HG03342 (cell line): ENCODE measurements at regions not wholly inside any gene's neighbourhood (a gene's known extent, or its start where the extent isn't known, plus 50 kb on each side); places are given as distances from the start of the nearest gene placed in this dataset.
A peak's percentile ranks its signal among the peaks of the same experiment; 100 is the strongest.
"Not testable (repeated sequence)": the region's sequence is repeated elsewhere in the genome, so short reads cannot be mapped to it uniquely, and the experiment has no call there.

Experiments used
- ATAC-seq: cut with Tn5 transposase; IDR thresholded peaks from one replicate; pipeline ENCODE4 v1.9.1; 2021; ENCODE audit warnings: mild to moderate bottlenecking, moderate library complexity; ENCODE audit not compliant: unreplicated experiment

DNA sequence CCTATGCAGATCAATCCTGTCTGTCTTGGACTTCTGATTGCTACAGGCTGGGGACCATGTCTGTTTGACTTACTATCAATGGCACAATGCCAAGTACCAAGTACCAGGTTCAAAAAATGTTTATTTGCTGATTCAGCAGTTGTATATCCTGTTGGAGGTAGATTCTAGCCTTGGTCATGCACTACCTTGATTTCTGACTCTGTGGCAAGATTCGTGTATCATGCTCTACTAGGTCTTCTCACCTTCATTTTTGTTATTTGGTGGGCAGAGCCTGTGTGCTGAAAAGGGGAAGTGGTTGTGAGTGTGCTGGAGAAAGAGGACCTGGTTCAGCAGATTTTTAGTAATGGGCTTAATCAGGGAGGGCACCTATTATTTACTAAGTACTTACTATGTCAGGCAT lies 192.4 kb upstream of the MYLIP start:
- peak; percentile 87 for ATAC-seq

DNA sequence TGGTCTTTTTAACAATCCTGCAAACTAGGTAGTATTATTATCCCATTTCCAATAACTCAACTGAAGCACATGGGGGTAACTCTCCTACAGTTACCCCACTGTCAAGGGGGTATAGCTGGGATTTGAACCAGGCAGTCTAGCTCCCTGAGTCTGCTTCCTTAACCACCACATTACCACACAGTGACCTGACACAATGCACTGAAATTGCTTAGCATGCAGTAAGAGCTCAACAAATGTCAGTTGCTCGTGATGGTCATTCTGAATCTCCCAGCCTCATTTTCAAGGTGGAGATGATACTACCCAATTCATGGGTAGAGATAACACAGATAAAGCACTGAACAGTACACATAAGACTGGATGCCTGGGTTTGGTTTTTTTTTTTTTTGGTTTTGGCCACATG lies 193.2 kb upstream of the MYLIP start:
- no peak for ATAC-seq

DNA sequence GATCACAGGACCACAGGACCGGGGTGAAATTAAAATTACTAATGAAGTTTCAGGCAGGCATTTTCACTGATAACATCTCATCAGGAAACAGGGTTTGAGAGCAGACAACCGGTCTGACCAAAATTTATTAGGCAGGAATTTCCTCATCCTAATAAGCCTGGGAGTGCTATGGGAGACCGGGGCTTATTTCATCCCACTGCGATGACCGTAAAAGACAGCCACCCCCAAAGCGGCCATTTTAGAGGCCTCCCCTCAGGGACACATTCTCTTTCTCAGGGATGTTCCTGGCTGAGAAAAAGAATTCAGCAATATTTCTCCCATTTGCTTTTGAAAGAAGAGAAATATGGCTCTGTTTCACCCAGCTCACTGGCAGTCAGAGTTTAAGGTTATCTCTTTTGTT lies 197.2 kb upstream of the MYLIP start:
- ATAC-seq: not testable (repeated sequence)

DNA sequence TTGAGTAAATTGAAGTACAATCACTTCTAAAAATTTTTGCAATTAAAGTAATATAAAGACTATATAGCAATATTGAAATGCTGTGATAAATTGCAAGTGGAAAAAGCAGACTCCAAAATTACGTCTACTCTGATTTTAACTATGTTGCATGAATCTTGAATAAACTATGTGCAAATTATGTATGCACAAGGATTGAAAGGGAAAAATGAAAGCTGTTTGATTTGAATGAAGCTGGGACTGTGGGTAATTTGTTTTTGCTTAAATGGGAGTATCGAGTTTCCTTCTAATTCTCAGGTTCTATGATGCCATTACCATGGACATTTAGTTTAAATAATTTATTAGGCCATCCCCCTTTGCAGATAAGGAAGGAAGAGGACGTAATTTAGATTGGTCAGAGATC lies 198.7 kb upstream of the MYLIP start:
- ATAC-seq: no peak

DNA sequence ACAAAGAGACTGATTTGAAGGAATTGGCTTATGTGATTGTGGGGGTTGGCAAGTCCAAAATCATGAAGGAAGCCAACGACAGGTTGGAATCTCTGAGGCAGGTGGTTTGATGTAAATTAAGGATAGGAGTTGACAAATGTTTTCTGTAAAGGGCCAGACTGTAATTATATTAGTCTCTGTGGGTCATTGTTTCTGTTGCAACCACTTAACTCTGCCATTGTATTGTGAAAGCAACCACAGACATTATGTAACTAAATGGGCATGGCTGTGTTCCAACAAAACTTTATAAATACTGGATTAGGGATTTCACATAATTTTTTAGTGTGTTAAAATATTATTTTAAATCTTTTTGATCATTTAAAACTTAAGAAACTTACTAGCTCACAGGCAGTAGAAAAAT lies 199.2 kb upstream of the MYLIP start:
- ATAC-seq: no peak

DNA sequence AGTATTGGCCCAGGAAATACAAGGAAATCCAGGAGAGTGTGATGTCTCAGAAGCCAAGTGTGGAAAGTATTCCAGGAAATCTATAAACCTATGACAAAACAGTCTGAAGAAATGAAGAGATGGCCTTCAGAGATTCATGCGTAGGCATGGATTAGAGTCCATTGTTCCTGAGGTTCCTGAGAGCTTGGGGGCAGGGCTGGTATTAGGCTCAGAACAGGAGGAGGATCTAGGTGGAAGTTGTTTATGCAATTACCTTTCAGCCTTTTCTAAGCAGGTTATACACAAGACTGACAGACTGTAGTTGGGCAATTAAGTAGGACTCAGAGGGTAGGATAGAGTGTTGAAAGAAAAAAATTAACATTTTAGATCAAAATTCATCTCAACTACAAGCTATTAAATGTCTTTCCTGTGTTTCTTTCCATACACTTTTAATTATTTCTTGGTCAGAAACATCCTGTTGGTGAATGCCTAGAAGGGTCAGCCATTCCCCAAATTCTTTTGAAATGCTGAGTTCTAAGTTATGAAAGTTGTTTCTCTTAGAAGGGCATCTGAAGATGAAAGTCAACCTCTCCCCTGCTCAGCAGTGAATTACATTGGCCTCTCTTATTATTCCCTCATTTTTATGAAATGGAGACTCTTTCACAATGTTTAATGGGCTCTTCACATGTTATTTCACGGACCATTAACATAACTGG lies 201.2 kb upstream of the MYLIP start:
- no peak for ATAC-seq

DNA sequence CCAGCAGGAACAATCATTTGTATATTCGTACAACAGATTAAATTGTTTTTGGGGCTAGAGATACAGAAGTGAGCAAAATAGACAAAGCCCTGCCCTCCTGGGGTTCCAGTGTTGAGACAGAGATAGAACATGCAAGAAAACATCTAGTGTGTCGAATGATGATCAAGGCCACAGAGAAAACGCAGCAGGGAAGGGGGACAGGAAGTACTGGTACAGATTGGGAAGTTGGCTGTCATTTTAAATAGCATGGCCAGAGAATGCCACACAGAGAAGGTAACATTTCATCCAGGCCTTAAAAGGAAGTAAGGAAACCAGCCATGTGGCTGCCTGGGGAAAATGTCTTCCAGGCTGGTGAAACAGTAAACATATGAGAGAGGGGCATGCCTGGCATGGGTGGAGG lies 202.6 kb upstream of the MYLIP start:
- ATAC-seq: no peak

DNA sequence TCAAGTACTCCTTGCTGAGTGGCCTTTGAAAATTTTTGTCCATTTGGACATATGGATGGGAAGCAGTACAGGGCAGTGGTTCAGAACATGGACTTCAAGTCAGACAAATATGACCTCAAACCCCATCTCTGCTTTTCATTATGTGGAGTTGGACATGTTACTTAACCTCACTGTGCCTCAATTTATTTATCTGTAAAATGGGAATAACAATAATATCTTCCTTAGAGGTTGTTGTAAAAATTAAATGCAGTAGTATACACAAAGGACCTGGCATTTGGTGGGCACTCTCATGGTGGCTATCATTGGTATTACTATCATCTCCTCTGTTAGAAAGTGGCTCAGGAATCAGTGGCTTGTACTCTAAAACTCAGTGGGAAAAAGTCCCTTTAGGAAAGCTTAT lies 204.0 kb upstream of the MYLIP start:
- no peak for ATAC-seq

DNA sequence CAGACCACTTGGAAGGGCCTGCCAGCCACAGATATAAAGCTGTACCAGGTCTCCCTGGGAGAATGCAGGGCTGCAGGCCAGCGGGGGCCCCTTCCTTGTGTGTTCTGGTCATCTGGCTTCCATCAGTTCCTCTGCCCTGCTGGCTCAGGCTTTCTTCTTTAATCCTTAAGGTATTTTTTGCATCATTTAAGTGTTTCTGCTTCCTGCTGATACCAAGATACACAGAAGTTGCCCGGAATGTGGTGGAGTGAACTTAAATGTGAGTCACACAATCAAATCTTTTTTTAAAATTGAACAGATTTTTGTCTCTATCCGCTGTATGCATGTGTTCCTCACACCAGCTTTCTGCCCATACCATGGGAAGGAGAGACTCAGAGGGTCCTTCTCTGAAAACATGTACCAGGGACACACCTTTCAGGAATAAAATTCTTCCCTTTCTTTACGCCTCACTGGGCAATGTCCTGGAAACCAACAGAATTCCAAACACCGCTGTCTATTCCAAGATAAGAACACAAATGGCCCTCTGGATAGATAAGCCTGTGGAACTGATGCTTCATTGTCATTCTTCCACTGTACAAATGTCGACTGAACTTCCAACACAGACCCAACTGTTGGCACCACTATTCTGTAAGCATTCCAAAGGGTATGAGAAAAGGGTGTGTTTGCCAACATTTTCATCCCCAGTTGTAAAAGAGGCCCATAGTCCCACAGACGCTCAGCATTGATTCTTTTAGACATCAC lies 206.2 kb upstream of the MYLIP start:
- no peak for ATAC-seq

DNA sequence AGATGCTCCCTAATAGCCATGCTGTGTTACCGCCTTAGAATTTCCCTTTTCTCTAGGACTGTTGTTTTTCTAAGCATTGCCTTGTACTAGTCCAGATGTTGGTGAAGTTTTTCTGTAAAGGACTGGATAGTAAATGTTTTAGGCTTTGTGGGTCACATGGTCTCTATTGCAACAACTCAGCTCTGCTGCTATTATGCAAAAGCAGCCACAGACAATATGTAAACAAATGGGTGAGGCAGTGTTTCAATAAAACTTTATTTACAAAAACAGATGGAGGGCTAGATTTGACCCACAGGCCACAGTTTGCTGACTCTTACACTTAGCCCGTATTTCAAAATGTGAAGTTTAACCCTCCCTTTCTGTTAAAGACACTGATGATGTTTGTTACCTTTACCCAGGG lies 207.6 kb upstream of the MYLIP start:
- ATAC-seq: no peak

DNA sequence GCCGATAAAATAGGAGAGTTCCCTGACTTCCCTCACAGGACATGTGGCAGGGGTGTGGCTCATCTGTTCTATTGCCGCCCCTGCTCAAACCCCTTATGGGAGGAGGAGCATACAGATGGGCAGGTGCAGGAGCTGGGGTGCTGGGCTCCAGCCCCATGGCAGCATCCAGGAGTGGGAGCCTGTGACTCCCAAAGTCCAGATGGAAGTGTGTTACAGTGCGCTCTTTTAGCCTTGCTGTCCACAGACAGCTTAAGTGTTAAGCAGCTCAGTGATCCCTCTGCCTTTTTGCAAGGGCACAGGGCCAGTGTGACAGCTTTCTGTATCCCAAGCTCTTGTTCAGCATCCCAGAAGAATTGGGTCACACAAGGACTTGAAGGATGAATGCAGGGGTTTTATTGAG lies 212.3 kb upstream of the MYLIP start:
- ATAC-seq: no peak

DNA sequence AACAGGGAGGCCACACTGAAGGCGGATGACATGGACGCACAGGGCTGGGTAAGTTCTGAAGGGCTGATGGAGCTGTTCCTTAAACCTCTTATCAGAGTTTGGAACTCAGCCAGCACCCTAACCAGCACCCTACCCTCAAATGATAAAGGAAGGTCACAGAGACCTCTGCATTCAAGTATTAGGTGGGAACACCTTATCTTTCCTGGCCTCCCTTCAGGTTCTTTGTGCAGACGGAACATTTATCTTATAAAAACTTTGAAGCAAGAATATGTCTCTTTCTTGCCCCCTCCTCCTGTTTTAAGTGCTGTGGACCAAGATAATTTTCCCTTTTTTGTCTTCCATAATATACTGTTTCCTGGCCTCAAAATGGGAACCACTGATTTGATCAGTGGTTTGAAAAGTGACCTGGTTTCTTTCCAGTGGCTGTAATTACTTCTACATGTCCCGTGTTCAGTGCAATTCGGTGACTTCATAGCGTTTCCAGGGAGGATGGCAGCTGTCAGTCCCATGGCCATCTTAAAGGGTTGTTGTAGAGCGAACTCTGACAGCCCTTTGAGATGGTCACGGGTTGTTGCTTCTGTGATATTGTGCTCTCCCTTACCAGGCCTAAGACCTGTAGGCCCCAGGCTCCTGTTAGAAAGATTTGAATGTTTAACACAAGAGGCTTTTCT lies 213.2 kb upstream of the MYLIP start:
- ATAC-seq: no peak

DNA sequence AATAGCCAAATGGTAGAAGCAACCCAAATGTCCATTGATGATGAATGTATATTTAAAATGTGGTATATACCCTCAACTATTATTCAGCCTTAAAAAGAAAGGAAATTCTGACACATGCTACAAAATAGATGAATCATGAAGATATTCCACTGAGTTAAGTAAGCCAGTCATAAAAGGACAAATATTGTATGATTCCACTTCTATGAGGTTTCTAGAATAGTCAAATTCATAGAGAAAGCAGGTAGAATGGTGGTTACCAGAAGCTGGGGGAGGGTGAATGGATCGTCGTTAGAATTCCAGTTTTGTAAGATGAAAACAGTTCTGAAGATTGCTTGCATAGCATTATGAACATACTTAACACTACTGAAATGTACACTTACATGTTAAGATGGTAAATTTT lies 214.3 kb upstream of the MYLIP start:
- no peak for ATAC-seq

DNA sequence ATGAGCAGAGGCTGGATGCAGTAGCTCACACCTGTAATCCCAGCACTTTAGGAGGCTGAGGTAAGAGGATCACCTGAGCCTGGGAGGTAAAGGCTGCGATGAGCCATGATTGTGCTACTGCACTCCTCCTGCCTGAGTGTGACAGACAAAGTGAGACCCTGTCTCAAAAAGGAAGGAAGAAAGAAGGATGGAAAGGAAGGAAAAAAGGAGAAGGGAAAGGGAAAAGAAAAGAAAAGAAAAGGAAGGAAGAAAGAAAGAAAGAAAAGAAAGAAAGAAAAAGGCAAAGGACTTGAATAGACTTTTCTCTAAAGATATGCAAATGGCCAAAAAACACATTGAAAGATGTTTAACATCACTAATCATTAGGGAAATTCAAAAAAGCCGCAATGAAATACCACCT lies 215.3 kb upstream of the MYLIP start:
- no peak for ATAC-seq

DNA sequence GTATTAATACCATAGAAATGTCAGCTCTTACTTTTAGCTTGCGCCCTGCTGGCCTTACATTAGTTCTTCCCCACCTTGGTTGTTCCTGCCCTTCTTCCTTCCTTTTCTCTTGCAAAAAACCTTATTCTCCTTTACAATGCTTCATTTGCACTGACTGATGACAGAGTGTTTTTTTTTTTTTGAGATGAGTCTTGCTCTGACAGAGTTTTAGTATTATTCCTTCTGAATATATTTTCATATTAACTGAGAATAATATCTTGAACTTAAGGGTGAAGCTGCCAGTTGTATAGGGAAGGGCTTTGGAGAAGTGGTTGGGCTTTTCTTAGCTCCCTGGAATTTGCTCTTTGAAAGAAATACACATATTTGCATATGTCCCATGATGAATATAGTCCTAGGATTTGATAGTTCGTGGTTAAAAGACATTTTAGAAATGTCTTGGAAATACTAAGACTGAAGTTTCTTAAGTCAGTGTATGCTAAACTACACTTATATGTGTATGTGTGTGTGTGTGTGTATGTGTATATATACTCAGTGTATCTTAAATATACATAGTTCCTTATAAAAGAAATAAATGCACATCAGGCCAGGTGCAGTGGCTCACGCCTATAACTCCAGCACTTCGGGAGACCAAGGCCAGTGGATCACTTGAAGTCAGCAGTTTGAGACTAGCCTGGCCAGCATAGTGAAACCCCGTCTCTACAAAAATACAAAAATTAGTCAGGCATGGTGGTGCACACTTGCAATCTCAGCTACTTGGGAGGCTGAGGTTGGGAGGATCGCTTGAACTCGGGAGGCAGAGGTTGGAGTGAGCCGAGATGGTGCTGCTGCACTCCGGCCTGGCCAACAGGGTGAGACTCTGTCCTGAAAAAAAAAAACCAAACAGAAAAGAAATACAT lies 216.1 kb upstream of the MYLIP start:
- ATAC-seq: no peak

DNA sequence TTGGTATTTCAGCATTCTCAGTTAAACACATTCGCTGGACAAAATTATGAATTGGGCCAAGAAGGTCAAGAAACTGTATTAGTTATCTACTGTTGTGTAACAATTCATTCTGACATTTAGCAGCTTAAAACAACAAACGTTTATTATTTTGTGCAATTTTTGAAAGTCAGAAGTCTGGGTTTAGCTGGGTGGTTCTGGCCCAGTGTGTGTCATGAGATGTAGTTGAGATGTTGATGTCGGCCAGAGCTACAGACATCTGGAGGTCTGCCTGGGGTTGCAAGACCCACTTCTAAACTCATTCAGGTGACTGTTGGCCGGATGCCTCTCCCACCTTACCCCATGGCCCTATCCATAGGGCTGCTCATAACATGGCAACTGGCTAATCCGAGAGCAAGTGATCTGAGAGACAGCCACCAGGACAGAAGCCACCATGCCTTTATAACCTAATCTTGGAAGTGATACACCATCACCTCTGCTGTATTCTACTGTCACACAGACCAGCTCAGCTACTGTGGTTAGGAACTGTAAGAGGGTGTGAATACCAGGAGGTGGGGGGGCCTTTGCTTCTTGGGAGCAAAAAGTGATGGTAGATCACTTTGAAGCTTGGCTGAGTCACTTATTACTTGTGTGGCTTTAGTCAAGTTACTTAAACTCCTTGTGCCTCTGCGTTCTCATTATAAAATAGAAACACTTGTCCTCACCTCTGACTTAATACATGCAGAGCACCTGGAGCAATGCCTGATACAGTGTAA lies 217.0 kb upstream of the MYLIP start:
- no peak for ATAC-seq

DNA sequence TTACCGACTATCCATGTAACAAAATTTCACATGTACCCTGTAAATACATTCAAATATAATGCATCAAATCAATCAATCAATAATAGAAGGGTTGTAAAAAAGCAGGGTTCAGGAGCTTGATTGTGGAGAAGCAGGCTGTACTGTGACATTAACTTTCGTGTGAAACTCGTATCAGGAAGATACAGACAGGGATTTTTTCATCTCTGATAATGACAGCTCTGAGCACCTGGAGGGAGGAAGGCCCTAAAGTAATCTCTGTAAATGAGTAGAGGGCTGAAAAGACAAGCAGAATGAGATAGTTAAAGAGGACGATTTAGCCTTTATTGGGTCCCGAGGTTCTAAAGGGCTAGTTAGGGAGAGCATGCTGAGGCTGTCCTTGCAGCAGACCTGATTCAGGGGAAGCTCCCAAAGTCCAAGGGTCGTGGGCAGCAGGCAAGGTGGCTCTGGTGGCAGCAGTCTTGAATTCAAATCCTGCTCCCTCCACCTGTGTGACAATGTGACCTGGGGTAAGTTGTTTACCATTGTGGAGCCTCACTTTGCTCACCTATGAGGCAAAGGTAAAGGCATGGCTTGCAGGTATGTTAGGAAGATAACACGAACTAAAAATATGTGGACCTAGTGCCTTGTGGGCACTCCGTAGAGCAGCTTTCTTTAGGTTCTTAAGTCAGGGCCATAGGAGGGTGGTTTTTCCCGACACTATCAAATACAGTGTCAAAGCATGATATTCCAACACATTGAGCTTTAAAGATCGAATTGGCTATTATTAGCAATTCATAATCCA lies 219.4 kb upstream of the MYLIP start:
- ATAC-seq: no peak

DNA sequence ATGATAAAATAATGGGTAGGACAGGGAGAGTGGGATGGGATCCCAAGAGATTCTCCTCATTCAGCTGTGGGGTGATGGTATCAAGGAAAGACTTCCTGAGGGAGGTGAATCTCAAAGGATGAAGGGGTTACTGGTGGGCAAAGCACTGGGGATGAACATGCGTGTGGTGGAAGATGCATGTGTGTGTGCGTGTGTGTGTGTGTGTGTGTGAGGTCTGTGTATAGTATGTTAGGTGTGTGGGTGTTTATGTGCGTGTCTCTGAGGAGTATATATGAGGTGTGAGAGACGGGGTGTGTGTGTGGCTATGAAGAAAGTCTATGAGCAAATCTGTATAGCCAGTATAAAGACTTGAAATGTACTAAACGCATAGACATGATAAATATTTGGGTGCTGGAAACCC lies 220.0 kb upstream of the MYLIP start:
- no peak for ATAC-seq

DNA sequence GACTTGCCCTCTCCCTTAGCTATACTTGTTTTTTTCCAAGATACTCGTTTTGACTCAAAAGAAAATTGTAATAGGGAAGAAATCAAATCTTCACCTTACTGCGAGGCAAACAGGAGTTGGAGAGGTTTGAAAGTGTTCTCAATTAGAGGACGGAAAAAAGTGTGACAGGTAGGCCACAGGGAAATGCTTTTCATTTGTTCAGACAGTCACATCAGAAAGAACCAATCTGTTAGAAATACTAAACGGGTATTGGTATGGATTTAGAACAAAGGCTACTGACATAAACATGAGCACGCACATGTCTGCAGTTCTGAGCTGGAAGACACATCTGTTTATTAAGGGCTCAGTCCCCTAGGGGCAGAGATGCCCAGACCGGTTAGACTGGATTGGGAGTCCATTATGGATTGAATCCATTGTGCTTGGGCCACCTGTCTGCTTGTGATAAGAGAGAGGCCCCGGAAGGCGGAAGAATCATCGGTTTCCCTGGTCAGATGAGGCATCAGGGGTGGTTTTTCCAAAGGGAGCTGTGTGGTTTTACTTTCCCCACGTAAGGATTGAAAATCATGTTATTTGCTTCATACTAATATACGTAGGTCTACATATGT lies 220.9 kb upstream of the MYLIP start:
- ATAC-seq: no peak
